HG03442 (cell line): ENCODE measurements at regions not wholly inside any gene's neighbourhood (a gene's known extent, or its start where the extent isn't known, plus 50 kb on each side); places are given as distances from the start of the nearest gene placed in this dataset.

Source experiments
- ATAC-seq: cut with Tn5 transposase; IDR thresholded peaks from one replicate; pipeline ENCODE4 v1.9.1; 2021; ENCODE audit warnings: mild to moderate bottlenecking, moderate library complexity; ENCODE audit not compliant: unreplicated experiment

DNA sequence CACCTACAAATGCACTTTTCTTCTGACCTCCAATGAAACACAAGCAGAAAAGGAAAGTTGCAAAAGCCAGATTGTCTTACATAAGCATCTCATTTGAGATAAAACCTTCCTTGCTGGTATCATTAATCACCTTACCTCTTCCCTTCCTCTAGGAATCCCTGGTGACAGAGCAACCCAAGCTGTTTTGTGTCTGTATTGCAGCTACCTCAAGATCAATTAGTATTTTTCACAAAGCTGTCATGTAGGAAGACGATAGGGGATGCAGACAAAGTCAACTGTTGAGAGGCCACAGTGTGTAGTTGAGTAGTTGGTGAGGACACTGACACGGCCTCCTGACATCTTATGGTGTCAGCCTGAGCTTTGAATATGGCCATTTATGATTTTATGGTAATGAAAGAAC, 339.1 kb upstream of the SLC10A2 start:
- ATAC-seq = no peak

DNA sequence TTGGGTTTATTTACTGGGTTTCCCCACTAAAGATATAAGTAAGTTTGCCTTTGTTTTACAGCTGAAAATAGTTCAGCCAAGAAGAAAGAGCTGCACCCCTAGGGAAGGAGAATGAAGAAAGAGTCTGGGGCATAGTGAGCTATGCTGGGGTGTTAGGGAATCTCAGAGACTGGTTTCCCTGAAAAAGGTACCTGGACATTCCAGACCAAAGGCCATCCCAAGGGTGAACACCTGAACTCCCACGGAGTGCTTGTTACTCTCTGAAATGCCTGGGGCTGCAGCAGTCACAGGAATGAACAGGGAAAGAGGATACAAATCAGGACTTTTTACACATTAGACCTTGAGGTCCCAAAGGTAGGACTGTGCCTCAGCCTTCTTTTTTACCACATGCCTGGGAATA, 337.6 kb upstream of the SLC10A2 start:
- no peak for ATAC-seq

DNA sequence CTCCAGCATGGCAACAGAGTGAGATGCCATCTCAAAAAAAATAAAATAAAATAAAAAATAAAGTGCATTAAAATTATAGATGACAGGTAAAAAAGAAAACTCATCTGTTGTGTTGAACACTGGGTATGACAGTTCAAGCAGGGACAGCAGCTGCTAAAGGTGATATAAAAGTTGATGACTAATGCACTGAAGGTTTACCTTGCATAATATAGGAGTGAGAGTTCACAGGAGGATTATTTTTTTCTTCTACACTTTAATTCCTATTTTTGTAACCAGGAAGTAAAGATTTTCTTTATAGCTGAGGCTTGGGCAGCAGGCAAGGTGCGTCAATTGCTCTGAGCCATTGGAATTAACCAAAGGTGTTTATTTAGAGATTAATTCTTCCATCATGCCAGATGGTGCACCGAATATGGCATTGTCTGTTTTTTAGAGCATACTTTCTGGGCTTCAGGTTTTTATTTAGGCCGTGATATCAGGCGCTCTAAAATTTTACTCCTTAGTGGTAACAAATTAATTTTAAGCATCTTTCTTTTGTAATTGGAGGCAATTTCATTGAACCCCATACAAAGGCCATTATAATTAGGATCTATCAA, 337.0 kb upstream of the SLC10A2 start:
- ATAC-seq = no peak

DNA sequence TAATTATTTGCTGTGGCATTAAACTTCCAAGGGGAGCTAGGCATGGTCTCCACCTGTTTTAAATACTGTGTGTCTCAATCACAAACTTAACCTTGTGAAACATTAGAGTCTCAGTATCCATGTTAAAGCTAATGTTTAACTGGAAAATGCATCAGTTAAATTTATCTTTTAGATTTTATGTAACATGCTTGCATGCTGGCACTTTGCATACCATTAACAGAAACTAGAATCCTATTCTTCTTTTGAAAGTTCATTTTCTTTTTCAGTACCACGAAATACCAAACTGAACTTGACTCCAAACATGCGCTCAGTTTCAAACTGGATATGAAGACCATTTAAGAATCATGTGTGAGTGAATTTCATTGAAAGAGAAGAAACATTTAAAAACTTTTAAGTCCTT, 328.9 kb upstream of the SLC10A2 start:
- ATAC-seq = no peak

DNA sequence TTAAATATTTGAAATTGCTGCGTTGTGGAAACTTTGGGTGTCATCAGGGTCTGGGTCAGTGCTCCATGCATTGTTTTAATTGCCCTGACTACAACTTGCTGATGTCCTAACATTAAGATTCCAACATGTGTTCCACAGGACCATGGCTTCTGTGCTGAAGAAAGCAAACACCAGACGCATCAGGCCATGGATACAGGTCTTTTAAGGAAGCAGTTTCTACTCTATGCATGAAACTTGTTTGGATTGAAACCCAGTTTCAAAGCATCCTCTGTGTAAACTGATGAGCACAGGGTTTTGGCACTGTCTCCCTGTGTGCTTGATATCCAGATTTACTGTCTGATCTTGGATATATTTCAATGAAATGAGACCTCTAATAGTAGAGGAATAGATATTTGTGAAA, 328.4 kb upstream of the SLC10A2 start:
- no peak for ATAC-seq

DNA sequence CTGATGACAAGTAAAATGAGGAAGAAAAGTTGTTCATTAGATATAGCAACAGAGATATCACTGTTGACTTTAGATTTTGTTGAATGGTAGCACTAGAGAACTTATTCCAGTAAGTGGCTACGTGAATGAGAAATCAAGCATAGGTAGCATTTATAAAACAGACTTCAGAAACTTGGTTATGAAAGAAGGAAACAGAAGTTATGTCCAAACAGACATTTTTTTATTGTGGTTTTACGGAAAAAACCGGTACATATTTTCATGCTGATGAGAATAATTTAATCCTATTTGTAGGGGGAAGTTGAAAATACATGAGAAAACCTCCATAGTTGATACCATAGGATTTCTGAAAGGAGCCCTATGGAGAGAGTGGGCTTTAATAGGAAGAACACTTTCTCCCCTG, 325.7 kb upstream of the SLC10A2 start:
- no peak for ATAC-seq

DNA sequence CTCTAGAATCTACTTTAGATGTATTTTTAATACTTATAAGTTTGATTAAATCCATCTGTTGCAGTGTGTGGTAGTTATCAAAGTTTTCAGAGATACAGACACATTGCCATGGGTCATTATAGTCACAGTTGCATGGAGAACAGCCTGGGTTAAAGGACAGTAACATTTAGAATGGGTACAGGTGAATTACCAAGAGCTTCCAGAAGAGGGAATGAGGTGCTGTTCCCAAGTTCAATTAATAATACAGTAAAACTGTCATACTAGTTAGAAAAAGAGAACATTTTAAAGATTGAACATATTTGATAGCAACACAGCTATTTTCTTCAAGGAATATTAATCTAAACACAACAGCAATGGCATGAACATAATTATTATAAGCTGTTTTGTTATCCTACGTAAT, 322.6 kb upstream of the SLC10A2 start:
- ATAC-seq = no peak

DNA sequence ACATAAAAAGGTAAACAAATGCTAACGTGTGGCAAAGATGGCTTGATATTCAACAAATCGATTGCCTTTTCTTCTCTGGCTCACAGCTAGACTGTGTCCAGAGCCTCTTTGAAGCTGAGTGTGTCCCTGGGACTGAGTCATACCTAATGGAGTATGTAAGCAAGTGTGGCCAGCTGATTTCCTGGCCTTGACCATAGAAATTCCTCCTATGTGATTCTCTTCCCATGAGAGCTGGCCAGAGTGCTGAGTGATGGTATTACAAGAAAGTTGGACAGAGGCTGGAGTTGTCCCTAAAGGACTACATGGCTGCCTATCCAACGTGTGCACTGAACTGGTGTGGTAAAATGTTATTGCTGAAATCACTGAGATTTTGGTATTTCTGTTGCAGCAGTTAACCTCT, 320.1 kb upstream of the SLC10A2 start:
- no peak for ATAC-seq

DNA sequence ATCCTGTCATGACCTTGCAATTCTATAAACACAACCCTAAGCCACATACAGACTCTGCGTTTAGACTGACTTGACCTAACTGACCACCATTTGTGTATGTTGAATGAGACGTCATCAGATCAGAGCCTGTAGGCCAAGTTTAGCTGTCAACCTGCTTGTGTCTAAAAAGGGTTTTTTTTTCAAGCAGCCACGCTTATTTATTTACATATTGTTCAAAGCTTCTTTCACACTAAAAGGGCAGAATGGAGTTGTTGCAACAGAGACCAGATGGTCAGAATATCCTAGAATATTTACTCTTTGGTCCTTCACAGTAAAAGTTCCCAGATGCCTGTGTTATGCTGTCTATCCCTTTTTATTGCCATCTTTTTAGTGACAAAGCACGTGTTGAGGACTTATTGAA, 307.7 kb upstream of the SLC10A2 start:
- ATAC-seq = no peak

DNA sequence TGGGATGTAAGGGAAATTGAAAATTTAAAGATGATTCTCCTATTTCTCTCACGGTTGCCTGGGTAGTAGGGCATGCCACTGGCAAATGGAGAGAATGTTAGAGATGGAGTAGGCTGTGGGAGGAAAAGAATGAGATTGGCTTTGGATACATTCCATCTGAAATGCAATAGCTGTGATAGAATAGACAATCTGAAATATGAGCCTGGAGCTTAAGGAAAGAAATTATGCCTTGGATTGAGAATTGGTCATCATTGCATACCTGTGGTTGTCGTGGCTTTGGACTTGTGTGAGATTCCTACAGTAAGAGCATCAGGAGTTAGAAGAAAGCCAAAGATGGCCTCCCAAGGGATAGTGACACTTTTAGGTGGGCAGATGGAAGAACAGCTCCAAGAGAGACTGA, 305.1 kb upstream of the SLC10A2 start:
- no peak for ATAC-seq

DNA sequence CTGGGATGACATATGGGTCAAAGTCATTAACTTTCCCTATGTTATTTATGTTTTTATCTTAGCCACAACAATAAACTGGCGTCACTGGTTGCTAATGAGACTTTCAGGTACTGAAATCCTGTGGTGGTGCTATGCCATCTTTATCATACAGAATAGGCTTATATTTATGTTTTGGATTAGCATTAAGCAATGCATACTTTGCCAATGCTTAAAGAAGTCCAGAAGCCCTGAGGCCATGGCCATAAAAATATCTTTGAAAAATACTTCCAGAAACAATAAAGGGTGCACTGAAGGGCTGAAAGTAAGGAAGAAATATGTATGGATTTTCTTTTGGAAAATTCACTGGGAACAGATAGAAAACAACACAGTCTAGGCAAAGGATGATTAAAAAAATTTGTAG, 304.6 kb upstream of the SLC10A2 start:
- no peak for ATAC-seq

DNA sequence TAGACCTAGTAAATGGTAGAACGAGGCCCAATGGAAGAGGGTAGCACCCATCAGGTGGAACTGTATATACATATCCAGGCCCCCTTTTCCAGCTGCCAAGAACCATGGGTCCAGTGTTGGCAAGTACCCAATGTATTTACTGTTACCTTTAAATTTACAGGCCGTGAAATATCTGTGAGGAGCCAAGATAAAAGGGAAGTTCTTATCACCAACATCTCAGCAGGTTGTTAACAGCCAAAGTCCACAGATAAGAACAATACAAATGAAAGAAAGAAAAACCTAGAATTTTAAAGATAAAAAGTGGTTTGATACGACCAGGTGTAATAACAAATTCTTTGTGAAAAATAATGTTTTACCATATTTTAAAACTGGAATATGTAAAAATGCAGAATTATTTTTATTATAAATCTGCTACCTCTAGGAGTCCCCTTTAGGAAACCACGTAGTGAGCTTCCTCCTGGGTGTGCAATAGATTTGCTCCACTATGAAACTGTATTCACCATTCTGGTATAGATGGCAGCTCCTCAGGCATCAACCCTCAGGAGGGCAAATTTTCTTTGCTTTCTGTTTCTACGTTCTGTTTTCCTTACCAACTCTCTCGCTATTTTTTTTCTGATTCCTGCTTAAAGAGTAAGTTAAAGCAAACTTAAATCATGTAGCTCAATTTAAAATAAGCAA, 292.2 kb upstream of the SLC10A2 start:
- ATAC-seq = no peak

DNA sequence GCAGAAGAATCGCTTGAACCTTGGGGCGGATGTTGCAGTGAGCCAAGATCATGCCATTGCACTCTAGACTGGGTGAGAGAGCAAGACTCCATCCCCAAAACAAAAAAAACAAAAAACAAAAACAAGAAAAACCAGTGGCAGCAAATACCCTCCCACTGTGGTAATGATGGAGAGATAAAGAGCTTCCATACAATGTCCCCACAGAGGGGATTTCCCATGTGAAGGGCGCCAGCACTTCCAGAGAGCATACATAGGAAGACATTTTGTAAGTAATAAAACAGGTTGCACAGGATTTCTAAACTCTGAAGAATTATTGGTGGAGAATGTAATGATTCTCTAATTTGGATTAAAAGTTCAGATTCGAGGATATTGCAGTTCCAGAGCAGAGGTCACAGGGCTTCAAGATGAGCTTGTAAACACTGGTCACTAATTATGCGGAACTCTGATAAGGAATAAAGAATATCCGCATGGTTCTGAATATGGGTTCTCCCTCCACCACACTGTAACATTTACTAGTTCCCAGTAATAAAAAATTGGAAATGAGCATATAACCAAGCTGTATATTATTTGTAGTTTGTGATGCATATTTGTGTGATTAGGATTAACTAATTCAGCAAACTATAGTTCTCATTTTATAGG, 290.1 kb upstream of the SLC10A2 start:
- no peak for ATAC-seq

DNA sequence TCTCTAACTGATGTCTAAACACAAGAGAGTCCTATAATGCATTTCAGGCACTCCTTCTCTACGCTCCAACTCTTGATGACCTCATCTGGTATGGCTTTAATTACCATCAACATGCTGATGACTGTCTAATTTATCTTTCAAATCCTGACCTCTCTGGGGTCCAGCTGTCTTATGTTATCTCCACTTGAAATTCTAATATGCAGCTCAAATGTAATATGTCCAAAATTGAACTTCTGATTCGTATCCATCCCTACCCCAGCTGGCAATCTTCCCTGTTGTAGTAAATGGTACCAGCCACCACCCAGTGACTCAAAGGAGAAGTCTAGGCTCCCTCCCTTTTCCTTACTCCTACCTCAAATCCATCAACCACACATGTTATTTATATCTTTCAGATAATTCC, 288.0 kb upstream of the SLC10A2 start:
- no peak for ATAC-seq

DNA sequence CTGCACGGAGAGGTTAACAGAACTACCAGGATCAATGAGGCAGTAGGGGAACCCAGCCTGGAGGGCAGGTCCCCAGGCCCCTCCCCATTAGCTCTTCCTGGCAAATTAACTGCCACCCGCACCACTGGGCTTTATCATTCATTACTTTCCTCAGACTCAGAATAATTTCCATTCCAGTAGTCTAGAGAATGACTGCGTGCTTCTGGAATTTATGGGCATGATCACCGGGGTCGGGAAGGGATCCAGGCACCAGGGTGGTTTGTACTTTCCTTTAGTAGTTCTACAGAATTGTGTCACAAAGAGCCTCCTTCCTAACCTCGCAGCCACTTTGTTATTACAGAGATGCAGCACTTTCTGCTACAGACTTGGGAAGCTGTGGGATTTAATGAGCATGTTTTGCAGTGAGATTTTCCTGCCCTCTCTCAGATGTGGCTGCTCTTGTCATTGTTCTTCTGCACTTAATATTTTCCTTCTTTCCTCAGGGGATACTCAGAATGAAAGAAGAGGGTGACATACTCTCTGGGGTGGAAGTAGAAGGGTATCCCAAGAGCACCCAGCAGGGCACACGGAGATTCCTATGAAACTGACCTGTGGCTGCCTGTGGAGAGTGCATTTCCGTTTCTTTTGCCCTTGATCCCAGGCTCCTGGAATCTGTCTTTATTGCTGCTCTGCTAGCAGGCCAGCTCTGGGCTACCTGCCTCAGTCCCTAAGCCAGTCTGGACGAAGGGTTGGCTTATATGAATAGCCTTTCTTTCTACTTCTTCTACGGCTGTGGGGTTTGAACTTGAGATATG, 285.0 kb upstream of the SLC10A2 start:
- no peak for ATAC-seq

DNA sequence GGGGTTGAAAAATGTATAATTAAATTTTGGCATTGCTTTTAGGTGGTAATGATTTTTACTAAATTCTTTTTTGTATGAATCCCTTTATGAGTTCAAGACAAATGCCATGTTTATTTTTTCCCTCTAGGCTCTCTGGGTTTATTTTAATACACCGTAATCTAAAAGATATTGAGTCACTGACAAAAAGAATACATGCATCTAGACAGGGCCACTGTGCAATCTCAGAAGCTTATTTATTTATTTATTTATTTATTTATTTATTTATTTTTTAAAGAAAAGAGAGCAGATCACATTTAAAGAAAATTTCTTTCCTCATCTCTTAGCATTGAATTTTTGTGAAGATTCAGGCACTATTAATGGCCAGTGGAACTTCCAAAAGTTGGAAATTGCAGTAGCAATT, 283.9 kb upstream of the SLC10A2 start:
- ATAC-seq = no peak

DNA sequence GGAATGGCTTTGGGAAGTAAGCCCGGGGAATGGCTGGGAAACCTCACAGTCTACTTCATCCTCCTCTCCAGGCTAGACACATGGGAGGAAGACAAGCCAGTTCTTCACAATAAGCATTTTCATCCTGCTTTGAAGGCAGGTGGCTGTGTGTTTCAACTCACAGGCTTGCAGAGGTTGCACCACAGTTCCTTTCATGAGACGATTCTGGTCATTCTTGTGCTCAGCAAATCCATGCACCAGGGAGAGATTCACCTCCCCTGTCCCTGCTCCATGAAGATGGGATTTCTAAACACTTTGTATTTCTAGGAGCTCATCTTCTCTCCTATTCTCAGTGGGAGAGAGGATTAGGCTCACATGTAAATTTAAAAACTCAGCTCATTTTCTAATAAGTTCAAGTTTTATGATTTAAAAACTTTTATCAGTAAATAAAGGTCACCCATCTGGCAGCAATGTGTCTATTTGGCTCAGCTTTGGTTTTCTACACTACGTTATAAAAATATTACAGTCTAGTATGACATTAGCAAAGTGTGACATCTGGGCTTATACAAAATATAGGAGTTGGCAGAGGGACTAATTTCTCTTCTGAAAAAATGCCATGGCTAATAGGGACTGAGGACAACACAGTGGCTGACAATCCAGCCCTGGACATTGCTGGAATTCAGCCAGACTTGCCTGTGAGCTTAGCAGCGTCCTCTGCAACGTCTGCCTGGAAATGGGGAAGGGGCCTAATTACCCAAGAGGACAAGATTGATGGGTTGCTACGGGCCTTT, 283.2 kb upstream of the SLC10A2 start:
- ATAC-seq = no peak

DNA sequence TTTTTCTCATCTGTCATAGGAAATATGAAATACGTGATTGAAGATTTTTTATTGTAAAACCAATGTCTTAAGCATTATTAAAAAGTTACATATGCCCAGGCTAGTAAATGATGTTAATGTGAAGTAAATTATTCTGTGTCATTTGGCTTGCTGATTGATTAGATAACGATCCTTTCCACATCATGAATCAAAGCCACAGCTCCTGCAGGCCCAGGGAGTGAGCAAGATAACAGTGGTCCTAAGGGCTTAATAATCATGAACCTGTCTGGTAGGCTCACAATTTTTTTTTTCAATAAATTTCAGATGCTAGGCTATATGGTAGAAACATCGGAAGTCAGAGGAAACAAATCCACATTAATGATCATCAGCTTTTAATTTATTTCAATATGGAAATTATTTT, 269.0 kb upstream of the SLC10A2 start:
- no peak for ATAC-seq

DNA sequence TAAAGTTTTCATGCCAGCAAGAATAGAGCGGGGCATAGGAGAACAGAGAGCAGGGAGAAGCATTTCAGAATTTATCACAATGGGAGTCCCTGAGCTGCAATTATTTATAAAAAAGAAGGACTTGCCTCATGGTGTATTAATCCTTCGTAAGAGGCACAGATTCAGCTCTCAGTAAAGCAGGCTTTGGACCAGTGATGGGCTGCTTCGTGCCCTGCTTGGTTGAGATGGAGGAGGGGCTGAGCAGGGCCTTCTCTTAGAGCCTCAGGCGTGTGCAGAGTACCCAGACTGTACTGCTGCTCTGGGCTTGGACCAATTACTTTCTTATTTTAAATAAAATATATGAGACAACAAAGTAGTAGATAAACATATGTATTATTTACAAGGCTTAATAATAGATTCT, 265.7 kb upstream of the SLC10A2 start:
- no peak for ATAC-seq

DNA sequence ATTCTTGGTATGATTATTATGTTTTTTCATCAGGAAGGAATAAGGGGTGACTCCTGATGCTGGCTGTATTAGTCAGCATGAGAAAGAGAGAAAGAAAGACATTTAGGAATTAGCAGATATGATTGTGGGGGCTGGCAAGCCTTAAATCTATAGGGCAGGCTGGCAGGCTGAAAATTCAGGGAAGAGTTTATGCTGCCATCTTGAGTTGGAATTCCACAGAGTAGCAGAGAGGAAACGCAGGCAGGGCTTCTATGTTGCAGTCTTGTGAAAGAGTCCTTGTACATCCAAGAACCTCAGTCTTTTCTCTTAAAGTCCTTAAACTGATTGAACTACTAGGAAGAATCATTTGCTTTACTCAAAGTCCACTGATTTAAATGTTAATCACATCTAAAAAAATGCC, 262.7 kb upstream of the SLC10A2 start:
- ATAC-seq = no peak

DNA sequence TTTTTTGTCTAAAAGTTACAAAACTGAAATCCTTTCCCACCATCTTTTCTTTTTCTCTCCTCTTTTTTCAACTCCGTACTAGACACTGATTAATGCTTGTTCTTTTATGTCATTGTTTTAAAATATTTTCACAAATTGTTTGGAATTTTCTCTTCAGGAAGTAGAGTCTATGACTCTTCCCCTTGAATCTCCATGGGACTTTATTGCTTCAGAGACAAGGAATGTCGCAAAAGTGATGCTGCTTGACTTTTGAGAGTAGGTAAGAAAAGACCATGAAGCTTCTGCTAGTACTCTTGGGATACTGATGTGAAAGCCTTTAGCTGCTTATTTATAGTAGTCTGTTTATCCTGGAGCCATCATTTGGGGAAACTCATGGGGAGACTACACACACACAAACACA, 260.1 kb upstream of the SLC10A2 start:
- no peak for ATAC-seq
